ENCODE measurements at regions not wholly inside any gene's neighbourhood (a gene's known extent, or its start where the extent isn't known, plus 50 kb on each side); places are given as distances from the start of the nearest gene placed in this dataset.
"Not testable (repeated sequence)": the region's sequence is repeated elsewhere in the genome, so short reads cannot be mapped to it uniquely, and the experiment has no call there.

DNA sequence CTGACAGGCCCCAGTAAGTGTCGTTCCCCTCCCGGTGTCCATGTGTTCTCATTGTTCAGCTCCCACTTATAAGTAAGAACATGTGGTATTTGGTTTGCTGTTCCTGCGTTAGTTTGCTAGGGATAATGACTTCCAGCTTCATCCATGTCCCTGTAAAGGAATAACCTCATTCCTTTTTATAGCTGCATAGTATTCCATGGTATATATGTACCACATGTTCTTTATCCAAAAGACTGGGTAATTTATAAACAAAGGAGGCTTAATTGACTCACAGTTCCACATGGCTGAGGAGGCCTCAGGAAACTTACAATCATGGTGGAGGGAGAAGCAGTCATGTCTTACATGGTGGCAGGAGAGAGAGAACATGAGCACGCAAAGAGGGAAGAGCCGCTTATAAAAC, 79.6 kb upstream of the CACUL1 start:
- TF ChIP-seq, protein P1, sequence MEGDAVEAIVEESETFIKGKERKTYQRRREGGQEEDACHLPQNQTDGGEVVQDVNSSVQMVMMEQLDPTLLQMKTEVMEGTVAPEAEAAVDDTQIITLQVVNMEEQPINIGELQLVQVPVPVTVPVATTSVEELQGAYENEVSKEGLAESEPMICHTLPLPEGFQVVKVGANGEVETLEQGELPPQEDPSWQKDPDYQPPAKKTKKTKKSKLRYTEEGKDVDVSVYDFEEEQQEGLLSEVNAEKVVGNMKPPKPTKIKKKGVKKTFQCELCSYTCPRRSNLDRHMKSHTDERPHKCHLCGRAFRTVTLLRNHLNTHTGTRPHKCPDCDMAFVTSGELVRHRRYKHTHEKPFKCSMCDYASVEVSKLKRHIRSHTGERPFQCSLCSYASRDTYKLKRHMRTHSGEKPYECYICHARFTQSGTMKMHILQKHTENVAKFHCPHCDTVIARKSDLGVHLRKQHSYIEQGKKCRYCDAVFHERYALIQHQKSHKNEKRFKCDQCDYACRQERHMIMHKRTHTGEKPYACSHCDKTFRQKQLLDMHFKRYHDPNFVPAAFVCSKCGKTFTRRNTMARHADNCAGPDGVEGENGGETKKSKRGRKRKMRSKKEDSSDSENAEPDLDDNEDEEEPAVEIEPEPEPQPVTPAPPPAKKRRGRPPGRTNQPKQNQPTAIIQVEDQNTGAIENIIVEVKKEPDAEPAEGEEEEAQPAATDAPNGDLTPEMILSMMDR (IDR thresholded peaks at IDR 0.05): not testable (repeated sequence)
- not testable (repeated sequence) for TF ChIP-seq POLR2A (IDR thresholded peaks at IDR 0.05)

Measured in testis (tissue), 2 donors.